ENCODE measurements at regions not wholly inside any gene's neighbourhood (a gene's known extent, or its start where the extent isn't known, plus 50 kb on each side); places are given as distances from the start of the nearest gene placed in this dataset.

- TF ChIP-seq, protein P1, sequence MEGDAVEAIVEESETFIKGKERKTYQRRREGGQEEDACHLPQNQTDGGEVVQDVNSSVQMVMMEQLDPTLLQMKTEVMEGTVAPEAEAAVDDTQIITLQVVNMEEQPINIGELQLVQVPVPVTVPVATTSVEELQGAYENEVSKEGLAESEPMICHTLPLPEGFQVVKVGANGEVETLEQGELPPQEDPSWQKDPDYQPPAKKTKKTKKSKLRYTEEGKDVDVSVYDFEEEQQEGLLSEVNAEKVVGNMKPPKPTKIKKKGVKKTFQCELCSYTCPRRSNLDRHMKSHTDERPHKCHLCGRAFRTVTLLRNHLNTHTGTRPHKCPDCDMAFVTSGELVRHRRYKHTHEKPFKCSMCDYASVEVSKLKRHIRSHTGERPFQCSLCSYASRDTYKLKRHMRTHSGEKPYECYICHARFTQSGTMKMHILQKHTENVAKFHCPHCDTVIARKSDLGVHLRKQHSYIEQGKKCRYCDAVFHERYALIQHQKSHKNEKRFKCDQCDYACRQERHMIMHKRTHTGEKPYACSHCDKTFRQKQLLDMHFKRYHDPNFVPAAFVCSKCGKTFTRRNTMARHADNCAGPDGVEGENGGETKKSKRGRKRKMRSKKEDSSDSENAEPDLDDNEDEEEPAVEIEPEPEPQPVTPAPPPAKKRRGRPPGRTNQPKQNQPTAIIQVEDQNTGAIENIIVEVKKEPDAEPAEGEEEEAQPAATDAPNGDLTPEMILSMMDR (IDR thresholded peaks at IDR 0.05), result no peak
- TF ChIP-seq POLR2A (IDR thresholded peaks at IDR 0.05) (no peak), POLR2AphosphoS5 (IDR thresholded peaks at IDR 0.05; ENCODE audit: insufficient read depth in 1 of 2, low read depth in 1 of 2) (no peak)
Measured at GRCh38 chr10:44849936-44850335, 61.2 kb upstream of the TMEM72 start.

Measured in vagina (tissue), 2 donors.